ENCODE measurements at regions not wholly inside any gene's neighbourhood (a gene's known extent, or its start where the extent isn't known, plus 50 kb on each side); places are given as distances from the start of the nearest gene placed in this dataset.

GRCh38 chr10:61830072-61830845 is 71.2 kb upstream of the ARID5B start:
- H2AFZ ChIP-seq (ENCODE audit: low read depth, low read length, severe bottlenecking) = no peak overlapping the region
- no peak overlapping the region for H3K27ac ChIP-seq (ENCODE audit: low read depth, low read length)
- H3K27me3 ChIP-seq (ENCODE audit: low read length) = no peaks in the 10 kb centered on the region
- TF ChIP-seq EZH2phosphoT487 (conservative IDR thresholded peaks at IDR 0.05; ENCODE audit: low read length) (no peak), CTCF (IDR thresholded peaks at IDR 0.05; ENCODE audit: insufficient read depth, low read length, poor library complexity, severe bottlenecking) (no peak)
- no peak overlapping the region for H3K9ac ChIP-seq (ENCODE audit: low read length)
- H3K9me3 ChIP-seq (ENCODE audit: insufficient read depth, low read length) = no peaks in the 10 kb centered on the region
- H4K20me1 ChIP-seq (ENCODE audit: low read depth, low read length) = no peaks in the 10 kb centered on the region
- H3K36me3 ChIP-seq (ENCODE audit: low read length) = no peaks in the 10 kb centered on the region
- H3K4me2 ChIP-seq (ENCODE audit: low read depth, low read length, poor library complexity, severe bottlenecking) = no peak overlapping the region
- no peak overlapping the region for H3K4me3 ChIP-seq (ENCODE audit: insufficient read depth, low read length, poor library complexity, severe bottlenecking)
- no peaks in the 10 kb centered on the region for H3F3A ChIP-seq (ENCODE audit: insufficient read depth)
- H3K9me2 ChIP-seq (replicated peaks; ENCODE audit: insufficient read depth, low read length) = no peaks in the 10 kb centered on the region
- no peaks in the 10 kb centered on the region for H3K79me2 ChIP-seq (ENCODE audit: insufficient read depth, low read length)

- no peak overlapping the region for H3K4me2 ChIP-seq (ENCODE audit: low read depth, low read length, poor library complexity, severe bottlenecking)
Measured at GRCh38 chr10:61830846-61831273, 70.6 kb upstream of the ARID5B start.

GRCh38 chr10:61832866-61833481 is 68.5 kb upstream of the ARID5B start:
- H3F3A ChIP-seq (ENCODE audit: insufficient read depth) = no peaks in the 10 kb centered on the region
- H3K4me2 ChIP-seq (ENCODE audit: low read depth, low read length, poor library complexity, severe bottlenecking) = no peak overlapping the region
- no peaks in the 10 kb centered on the region for H3K27me3 ChIP-seq (ENCODE audit: low read length)
- no peaks in the 10 kb centered on the region for H3K9me2 ChIP-seq (replicated peaks; ENCODE audit: insufficient read depth, low read length)
- H3K79me2 ChIP-seq (ENCODE audit: insufficient read depth, low read length) = no peaks in the 10 kb centered on the region
- H3K36me3 ChIP-seq (ENCODE audit: low read length) = no peaks in the 10 kb centered on the region
- no peak overlapping the region for H3K9ac ChIP-seq (ENCODE audit: low read length)
- TF ChIP-seq CTCF (IDR thresholded peaks at IDR 0.05; ENCODE audit: insufficient read depth, low read length, poor library complexity, severe bottlenecking) (no peak), EZH2phosphoT487 (conservative IDR thresholded peaks at IDR 0.05; ENCODE audit: low read length) (no peak)
- H2AFZ ChIP-seq (ENCODE audit: low read depth, low read length, severe bottlenecking) = no peak overlapping the region
- no peaks in the 10 kb centered on the region for H4K20me1 ChIP-seq (ENCODE audit: low read depth, low read length)
- no peaks in the 10 kb centered on the region for H3K9me3 ChIP-seq (ENCODE audit: insufficient read depth, low read length)
- no peak overlapping the region for H3K27ac ChIP-seq (ENCODE audit: low read depth, low read length)
- no peak overlapping the region for H3K4me3 ChIP-seq (ENCODE audit: insufficient read depth, low read length, poor library complexity, severe bottlenecking)

More at GRCh38 chr10:61830846-61831273, 70.6 kb upstream of the ARID5B start:
- H3K4me3 ChIP-seq (ENCODE audit: insufficient read depth, low read length, poor library complexity, severe bottlenecking) = no peak overlapping the region
- H3K9me2 ChIP-seq (replicated peaks; ENCODE audit: insufficient read depth, low read length) = no peaks in the 10 kb centered on the region
- H3K27ac ChIP-seq (ENCODE audit: low read depth, low read length) = no peak overlapping the region
- H2AFZ ChIP-seq (ENCODE audit: low read depth, low read length, severe bottlenecking) = no peak overlapping the region
- no peaks in the 10 kb centered on the region for H3K79me2 ChIP-seq (ENCODE audit: insufficient read depth, low read length)
- no peaks in the 10 kb centered on the region for H4K20me1 ChIP-seq (ENCODE audit: low read depth, low read length)
- H3F3A ChIP-seq (ENCODE audit: insufficient read depth) = no peaks in the 10 kb centered on the region
- TF ChIP-seq CTCF (IDR thresholded peaks at IDR 0.05; ENCODE audit: insufficient read depth, low read length, poor library complexity, severe bottlenecking) (no peak), EZH2phosphoT487 (conservative IDR thresholded peaks at IDR 0.05; ENCODE audit: low read length) (no peak)
- H3K36me3 ChIP-seq (ENCODE audit: low read length) = no peaks in the 10 kb centered on the region
- no peak overlapping the region for H3K9ac ChIP-seq (ENCODE audit: low read length)
- no peaks in the 10 kb centered on the region for H3K9me3 ChIP-seq (ENCODE audit: insufficient read depth, low read length)
- no peaks in the 10 kb centered on the region for H3K27me3 ChIP-seq (ENCODE audit: low read length)
